ENCODE measurements at regions not wholly inside any gene's neighbourhood (a gene's known extent, or its start where the extent isn't known, plus 50 kb on each side); places are given as distances from the start of the nearest gene placed in this dataset.
"Not testable (repeated sequence)": the region's sequence is repeated elsewhere in the genome, so short reads cannot be mapped to it uniquely, and the experiment has no call there.

- no peak for DNase-seq
- Histone ChIP-seq H3K4me1 (no peaks in the 10 kb centered on the region), H3K27me3 (no peaks in the 10 kb centered on the region), H3K36me3 (no peaks in the 10 kb centered on the region), H3K4me3 (ENCODE audit: low read depth, low read length) (no peak overlapping the region), H3K9me3 (no peaks in the 10 kb centered on the region)
- TF ChIP-seq CTCF (IDR thresholded peaks at IDR 0.05; ENCODE audit: low read depth, low read length) = no peak
These were observed 444.9 kb downstream of the ARL4A start for GRCh38 chr7:13132314-13132713.

- DNase-seq, H3K4me1 ChIP-seq: not testable (repeated sequence)
These were observed 448.9 kb downstream of the ARL4A start for GRCh38 chr7:13136345-13136744.

DNA sequence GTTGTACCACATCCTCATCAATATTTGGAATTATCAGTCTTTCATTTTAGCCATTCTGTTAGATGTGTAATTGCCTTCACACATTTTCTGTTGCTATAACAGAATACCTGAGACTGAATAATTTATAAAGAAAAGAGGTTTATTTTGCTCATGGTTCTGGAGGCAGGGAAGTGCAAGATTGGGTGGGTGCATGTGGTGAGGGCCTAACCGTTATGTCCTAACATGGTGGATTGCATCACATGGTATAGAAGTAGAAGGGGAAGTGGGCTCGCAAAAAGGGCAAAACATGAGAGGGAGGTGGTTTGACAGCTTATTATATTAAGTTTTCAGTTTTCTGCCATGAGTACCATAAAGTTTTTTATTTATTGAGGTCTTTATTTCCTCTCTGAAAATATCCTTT lies 452.0 kb downstream of the ARL4A start:
- no peaks in the 10 kb centered on the region for H3K27me3 ChIP-seq
- H3K4me1 ChIP-seq = no peaks in the 10 kb centered on the region
- no peak overlapping the region for H3K4me3 ChIP-seq (ENCODE audit: low read depth, low read length)
- H3K9me3 ChIP-seq = no peaks in the 10 kb centered on the region
- H3K36me3 ChIP-seq = no peaks in the 10 kb centered on the region
- TF ChIP-seq CTCF (IDR thresholded peaks at IDR 0.05; ENCODE audit: low read depth, low read length) = no peak
- no peak for DNase-seq

More at GRCh38 chr7:13136345-13136744, 448.9 kb downstream of the ARL4A start:
- H3K27me3 ChIP-seq; H3K9me3 ChIP-seq; H3K36me3 ChIP-seq; H3K4me3 ChIP-seq (ENCODE audit: low read depth, low read length): not testable (repeated sequence)

- no peak for DNase-seq
- TF ChIP-seq CTCF (IDR thresholded peaks at IDR 0.05; ENCODE audit: low read depth, low read length) = no peak
- Histone ChIP-seq H3K9me3 (no peaks in the 10 kb centered on the region), H3K36me3 (no peaks in the 10 kb centered on the region), H3K27me3 (no peaks in the 10 kb centered on the region), H3K4me3 (ENCODE audit: low read depth, low read length) (no peak overlapping the region), H3K4me1 (no peaks in the 10 kb centered on the region)
These were observed 457.2 kb downstream of the ARL4A start for GRCh38 chr7:13144673-13145072.

DNA sequence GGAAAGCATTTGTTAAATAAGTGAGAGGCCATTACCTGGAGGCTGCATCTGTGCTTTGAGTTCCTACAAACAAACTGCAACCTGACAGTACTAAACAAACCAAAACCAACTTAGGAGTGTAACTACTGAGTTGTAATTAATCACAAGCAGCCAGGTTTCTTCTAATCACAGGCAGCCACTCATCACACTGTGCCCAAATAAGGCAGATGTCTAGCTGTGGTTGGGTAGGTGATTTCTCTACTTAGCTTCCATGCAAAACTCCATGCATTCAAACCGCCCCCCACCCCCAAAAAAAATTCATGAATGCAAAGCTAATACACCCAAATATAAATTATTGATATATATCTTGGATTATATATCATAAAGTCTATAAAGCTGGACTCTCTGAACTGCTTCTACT lies 461.1 kb downstream of the ARL4A start:
- Histone ChIP-seq H3K4me3 (ENCODE audit: low read depth, low read length) (no peak overlapping the region), H3K4me1 (no peaks in the 10 kb centered on the region), H3K9me3 (no peaks in the 10 kb centered on the region), H3K27me3 (no peaks in the 10 kb centered on the region), H3K36me3 (no peaks in the 10 kb centered on the region)
- DNase-seq = no peak
- TF ChIP-seq CTCF (IDR thresholded peaks at IDR 0.05; ENCODE audit: low read depth, low read length) = no peak

- DNase-seq = no peak
- no peak for TF ChIP-seq CTCF (IDR thresholded peaks at IDR 0.05; ENCODE audit: low read depth, low read length)
- H3K27me3 ChIP-seq = no peaks in the 10 kb centered on the region
These were observed 464.5 kb downstream of the ARL4A start for GRCh38 chr7:13151978-13152377.

DNA sequence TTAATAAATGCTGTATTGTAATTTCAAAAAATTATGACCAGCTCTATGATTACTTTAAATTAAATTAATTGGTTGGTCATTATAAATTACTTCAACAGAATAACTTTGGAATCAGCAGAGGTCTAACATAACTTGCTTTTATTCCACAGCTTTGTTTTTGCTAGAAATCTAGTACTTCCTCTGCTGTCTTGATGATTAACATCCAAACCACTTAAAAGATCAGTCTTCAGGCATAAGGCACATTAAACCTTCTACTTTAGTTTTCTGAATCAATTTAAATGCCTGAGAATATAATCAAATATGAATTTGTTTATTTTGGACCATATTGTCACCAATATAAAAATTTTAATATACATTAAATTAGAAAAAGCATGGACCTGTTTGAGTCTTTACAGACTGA lies 465.3 kb downstream of the ARL4A start:
- TF ChIP-seq CTCF (IDR thresholded peaks at IDR 0.05; ENCODE audit: low read depth, low read length) = no peak
- Histone ChIP-seq H3K9me3 (no peaks in the 10 kb centered on the region), H3K4me1 (no peaks in the 10 kb centered on the region), H3K36me3 (no peaks in the 10 kb centered on the region), H3K27me3 (no peaks in the 10 kb centered on the region), H3K4me3 (ENCODE audit: low read depth, low read length) (no peak overlapping the region)
- DNase-seq = no peak

More at GRCh38 chr7:13151978-13152377, 464.5 kb downstream of the ARL4A start:
- no peaks in the 10 kb centered on the region for H3K4me1 ChIP-seq
- H3K36me3 ChIP-seq = no peaks in the 10 kb centered on the region
- H3K9me3 ChIP-seq = no peaks in the 10 kb centered on the region
- no peak overlapping the region for H3K4me3 ChIP-seq (ENCODE audit: low read depth, low read length)
